T-helper 1 cell treated with Interleukin-12 subunit alpha and Interleukin-12 subunit beta and Interleukin-4 antibody, amounts not matched to agents 30 μg/mL and 1 μg/mL, for 36 hours (primary cell): ENCODE measurements at regions not wholly inside any gene's neighbourhood (a gene's known extent, or its start where the extent isn't known, plus 50 kb on each side); places are given as distances from the start of the nearest gene placed in this dataset.

ENCODE experiments used
- H3K27ac Mint-ChIP-seq: one replicate; pipeline ENCODE4 v1.8.0; 2021; ENCODE audit warnings: mild to moderate bottlenecking, mixed read lengths
- H3K27me3 Mint-ChIP-seq: one replicate; pipeline ENCODE4 v1.8.0; 2021; ENCODE audit warnings: low read depth, mixed read lengths
- H3K36me3 Mint-ChIP-seq: one replicate; pipeline ENCODE4 v1.8.0; 2021; ENCODE audit warnings: low read depth, mixed read lengths
- H3K4me1 Mint-ChIP-seq: one replicate; pipeline ENCODE4 v1.8.0; 2021; ENCODE audit warnings: low read depth, mixed read lengths
- H3K4me3 Mint-ChIP-seq: one replicate; pipeline ENCODE4 v1.8.0; 2021; ENCODE audit warnings: mild to moderate bottlenecking, moderate library complexity, mixed read lengths
- H3K9me3 Mint-ChIP-seq: one replicate; pipeline ENCODE4 v1.8.0; 2021; ENCODE audit warnings: mixed read lengths

DNA sequence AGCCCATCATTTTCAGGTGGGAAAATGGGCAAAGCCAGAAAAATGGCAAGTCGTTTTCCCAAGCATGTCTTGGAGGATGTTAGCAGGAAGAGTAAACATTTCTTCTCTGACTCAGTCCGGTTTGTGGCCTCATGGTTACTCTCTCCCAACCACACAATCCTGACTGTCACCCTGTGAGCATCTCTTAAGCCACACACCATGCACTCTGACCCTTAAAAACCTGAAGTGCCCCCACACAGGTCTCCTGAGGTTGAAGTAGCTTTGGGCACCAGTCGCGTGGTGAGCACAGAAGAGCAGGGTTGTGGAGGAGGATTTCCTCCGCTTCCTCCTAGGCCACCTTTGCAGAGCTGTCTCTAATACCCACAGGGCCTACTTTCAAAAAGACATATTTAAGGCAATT, 387.3 kb upstream of the NPVF start:
- Mint-ChIP-seq H3K36me3 (no peaks in the 10 kb centered on the region), H3K4me3 (no peak overlapping the region), H3K4me1 (peaks cover 7% of the 10 kb centered on the region), H3K27me3 (no peaks in the 10 kb centered on the region), H3K27ac (no peak overlapping the region), H3K9me3 (no peaks in the 10 kb centered on the region)

DNA sequence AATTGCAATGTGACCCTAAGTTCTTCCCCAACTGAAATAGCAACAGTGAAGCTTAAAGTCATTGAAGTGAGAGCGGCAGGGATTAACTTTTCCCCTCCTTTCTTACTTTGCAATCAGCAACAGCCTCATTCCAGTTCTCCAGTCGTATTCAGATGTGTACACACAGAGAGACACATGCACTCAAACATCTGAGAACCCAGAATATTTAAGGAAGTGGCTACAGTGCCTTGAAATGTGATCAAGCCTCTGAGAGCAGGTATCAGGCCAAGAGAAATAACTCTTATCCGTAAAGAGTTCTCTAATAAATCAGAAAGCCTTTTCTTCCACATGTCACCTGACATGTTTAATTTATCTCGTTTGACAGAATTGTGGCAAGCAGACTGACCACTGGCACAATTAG, 388.9 kb upstream of the NPVF start:
- H3K36me3 Mint-ChIP-seq: peaks cover under 1% of the 10 kb centered on the region
- no peak overlapping the region for H3K27ac Mint-ChIP-seq
- H3K27me3 Mint-ChIP-seq: no peaks in the 10 kb centered on the region
- H3K4me3 Mint-ChIP-seq: no peak overlapping the region
- no peaks in the 10 kb centered on the region for H3K9me3 Mint-ChIP-seq
- peaks cover 12% of the 10 kb centered on the region for H3K4me1 Mint-ChIP-seq

DNA sequence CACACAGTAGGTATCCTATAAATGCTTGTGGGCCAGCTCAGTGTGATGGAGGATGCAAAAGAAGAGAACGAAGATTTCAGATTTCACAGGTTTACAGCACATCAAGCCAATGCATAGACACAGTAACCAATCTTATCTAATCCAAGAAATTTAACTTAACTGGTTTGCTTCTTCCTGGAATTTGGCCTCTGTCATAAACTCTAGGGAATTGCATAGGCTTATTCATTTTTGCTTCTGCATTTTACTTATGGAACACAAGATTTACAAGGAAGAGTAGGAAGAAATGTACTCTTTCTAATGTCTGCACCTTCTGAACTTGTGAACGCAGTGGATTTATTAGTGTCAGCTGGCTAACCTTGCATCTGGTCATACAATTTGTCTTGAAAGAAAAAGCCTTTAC, 389.4 kb upstream of the NPVF start:
- H3K4me1 Mint-ChIP-seq: peaks cover 12% of the 10 kb centered on the region
- no peak overlapping the region for H3K4me3 Mint-ChIP-seq

GRCh38 chr7:25619381-25619780, 391.1 kb upstream of the NPVF start:
- Mint-ChIP-seq H3K36me3 (peaks cover 1% of the 10 kb centered on the region), H3K27me3 (no peaks in the 10 kb centered on the region), H3K9me3 (no peaks in the 10 kb centered on the region), H3K4me3 (no peak overlapping the region), H3K27ac (no peak overlapping the region), H3K4me1 (peaks cover 12% of the 10 kb centered on the region)

More for the DNA sequence above, 389.4 kb upstream of the NPVF start:
- Mint-ChIP-seq H3K27ac (no peak overlapping the region), H3K27me3 (no peaks in the 10 kb centered on the region), H3K9me3 (no peaks in the 10 kb centered on the region), H3K36me3 (peaks cover 1% of the 10 kb centered on the region)

DNA sequence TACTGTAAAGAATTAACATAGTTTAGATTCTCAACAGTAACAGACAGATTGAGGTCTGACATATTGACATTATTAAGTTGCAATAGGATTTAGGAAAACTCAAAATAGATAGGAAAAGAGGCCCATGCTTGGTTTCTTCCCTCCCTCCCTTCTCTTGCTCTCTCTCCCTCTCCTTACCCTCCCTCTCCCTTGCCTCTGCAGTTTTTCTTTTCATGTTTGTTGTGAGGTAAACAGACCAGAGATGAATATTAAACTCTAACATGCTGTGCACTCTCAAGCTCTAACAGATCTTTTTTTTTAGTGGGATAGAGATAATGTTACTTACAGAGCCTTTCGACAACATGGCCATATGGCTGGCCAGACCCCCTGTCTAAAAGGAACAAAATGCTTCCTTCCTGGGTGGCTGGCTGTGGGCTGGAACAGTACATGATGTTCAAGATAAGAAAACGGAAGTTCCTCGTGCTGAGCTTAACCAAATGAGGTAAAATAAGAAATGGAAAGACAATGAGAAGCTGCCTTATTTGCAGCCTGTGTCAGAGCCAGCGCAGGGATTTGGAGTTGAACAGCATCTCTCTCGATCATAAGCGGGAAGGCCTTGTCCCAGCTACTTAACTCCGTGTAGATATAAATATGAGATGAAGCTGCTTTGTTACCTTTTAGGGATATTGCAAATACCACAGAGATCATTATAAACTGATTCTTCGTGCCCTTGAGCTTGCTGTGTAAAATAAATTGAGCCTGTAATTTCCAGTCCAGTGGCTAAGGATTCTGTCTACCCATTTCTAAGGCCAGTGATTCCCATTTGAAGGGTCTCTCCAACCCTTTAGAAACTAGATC, 391.9 kb upstream of the NPVF start:
- Mint-ChIP-seq H3K4me1 (peaks cover 12% of the 10 kb centered on the region), H3K27me3 (peaks cover under 1% of the 10 kb centered on the region), H3K27ac (no peak overlapping the region), H3K4me3 (peak overlapping the region; percentile 47), H3K9me3 (no peaks in the 10 kb centered on the region), H3K36me3 (peaks cover 1% of the 10 kb centered on the region)

GRCh38 chr7:25621993-25622392, 393.7 kb upstream of the NPVF start:
- H3K36me3 Mint-ChIP-seq: peaks cover 1% of the 10 kb centered on the region
- no peak overlapping the region for H3K27ac Mint-ChIP-seq
- peaks cover 12% of the 10 kb centered on the region for H3K4me1 Mint-ChIP-seq
- H3K4me3 Mint-ChIP-seq: no peak overlapping the region
- H3K27me3 Mint-ChIP-seq: peaks cover 4% of the 10 kb centered on the region
- H3K9me3 Mint-ChIP-seq: no peaks in the 10 kb centered on the region

DNA sequence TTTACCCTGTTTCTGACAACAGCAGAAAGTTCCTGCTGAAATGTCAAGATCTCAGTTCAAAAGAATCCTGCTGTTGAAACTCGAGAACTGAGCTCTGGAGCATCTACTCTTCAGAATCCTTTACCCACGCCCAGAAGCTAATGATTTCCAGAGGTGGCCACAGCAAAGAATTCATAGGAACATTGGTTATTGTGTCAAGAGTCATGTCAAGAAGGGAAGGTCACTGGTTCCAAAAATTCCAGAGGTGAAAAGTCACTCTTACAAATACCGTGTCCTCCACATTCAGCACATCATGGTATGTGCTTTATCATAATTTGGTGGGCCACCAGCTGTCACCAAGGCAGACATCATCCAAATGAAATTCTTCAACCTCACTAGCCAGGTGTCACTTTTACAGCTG, 394.4 kb upstream of the NPVF start:
- Mint-ChIP-seq H3K27me3 (peaks cover 4% of the 10 kb centered on the region), H3K4me3 (no peak overlapping the region), H3K4me1 (peaks cover 12% of the 10 kb centered on the region), H3K36me3 (peaks cover 1% of the 10 kb centered on the region), H3K27ac (no peak overlapping the region), H3K9me3 (no peaks in the 10 kb centered on the region)

DNA sequence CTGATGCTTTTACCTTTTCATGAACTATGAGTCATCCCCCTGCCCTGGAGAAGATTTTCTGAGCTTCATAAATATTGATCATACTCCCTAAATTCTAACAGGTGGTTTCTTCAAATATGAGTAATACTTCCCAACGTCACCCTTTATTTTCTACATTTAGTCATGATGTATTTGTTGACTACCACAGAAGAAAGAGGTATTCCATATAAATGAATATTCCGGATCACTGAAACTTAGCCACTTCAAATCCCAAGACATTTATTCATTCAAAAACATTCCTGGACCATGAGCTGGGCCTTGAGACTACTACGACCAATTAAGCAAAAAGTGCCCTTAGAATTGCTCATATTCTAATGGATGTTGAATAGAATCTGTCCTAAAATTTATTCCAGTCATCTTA, 395.8 kb upstream of the NPVF start:
- peaks cover 1% of the 10 kb centered on the region for H3K36me3 Mint-ChIP-seq
- H3K9me3 Mint-ChIP-seq: no peaks in the 10 kb centered on the region

DNA sequence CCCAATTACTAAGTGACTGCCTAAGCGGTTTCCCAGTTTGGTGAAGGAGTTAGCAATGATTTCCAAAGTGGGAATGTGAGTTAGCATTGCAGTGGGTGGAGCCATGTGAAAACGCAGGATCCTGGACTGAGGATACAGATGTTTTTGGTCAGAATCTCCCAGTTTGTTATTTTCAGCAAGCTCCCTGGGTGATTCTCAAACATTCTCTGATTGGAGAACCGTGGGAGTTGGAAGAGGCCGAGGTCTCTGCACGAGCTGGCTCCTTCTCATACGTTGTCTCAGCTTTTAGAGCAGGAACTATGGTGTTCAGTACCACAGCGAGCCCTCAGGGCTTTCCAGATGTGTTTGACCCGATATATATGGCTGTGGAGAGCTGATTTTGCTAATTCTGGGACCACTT, 396.5 kb upstream of the NPVF start:
- H3K4me3 Mint-ChIP-seq: no peak overlapping the region
- peaks cover 4% of the 10 kb centered on the region for H3K27me3 Mint-ChIP-seq
- peaks cover 1% of the 10 kb centered on the region for H3K36me3 Mint-ChIP-seq
- no peaks in the 10 kb centered on the region for H3K9me3 Mint-ChIP-seq
- no peak overlapping the region for H3K27ac Mint-ChIP-seq
- peaks cover 12% of the 10 kb centered on the region for H3K4me1 Mint-ChIP-seq

More for the DNA sequence above, 395.8 kb upstream of the NPVF start:
- Mint-ChIP-seq H3K4me3 (no peak overlapping the region), H3K4me1 (peaks cover 12% of the 10 kb centered on the region), H3K27me3 (peaks cover 4% of the 10 kb centered on the region), H3K27ac (no peak overlapping the region)

DNA sequence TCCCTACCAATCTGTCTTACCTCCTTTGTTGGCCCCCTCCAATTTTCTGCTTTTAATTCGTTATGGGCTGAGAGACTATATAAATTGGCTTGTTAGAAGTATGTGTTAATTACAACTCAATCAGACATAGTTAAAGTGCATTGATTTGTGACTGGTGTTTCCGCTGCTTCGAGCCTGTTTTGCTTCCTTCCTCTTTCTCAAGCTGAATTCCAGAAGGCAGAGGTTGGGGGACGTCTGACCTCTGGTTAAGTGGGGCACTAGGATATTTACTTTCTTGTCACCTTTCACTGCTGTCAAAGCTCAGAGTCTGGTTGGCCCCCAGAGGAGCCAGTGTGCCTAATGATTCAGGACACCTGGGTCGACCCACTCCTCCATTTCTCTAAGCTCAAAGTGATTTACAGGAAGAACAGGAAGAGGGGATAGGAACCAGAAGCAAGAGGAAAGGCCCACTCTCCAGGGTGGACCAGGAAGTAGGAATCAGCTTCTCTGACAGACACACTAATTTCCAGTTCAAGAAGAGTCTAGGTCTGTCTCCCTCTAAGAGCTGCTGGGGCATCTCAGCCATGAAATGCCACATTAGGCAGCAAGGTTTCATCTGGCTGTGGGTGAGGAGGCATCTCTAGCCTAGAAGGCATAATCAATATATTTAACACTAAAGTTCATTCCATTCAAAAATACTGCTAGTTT, 397.2 kb upstream of the NPVF start:
- no peaks in the 10 kb centered on the region for H3K9me3 Mint-ChIP-seq
- no peak overlapping the region for H3K27ac Mint-ChIP-seq

DNA sequence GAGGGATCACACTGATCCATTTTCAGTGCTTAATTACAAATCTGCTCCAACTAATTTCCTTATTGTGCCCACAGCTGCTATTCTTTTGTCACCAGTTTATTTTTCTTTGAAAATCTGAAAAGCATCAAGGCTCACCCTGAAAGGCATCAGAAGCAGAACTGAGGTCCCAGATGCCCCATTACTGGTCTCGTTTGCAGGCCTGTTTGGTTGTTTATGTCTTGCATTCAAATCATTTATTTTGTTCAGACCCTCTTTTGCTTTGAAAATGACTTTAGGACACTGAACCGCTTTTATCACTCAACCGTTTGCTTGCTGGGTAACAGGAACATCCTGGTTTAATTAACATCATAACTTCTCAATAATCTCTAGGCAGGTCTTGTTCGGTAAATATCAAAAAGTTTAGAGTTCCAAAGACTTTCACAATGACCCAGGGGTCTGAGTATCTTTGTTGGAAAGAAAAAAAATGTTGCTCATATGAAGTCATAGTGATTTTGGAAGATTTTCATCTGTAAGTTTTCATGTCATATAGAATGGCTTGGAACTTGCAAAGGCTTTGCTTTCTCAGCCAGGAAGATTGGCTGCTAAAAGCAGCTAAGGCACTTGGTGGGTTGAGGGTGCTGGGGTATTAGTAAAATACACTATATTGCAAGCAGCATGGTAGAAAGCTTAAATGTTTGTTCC, 398.3 kb upstream of the NPVF start:
- Mint-ChIP-seq H3K4me1 (no peaks in the 10 kb centered on the region), H3K9me3 (no peaks in the 10 kb centered on the region), H3K27me3 (peaks cover 7% of the 10 kb centered on the region), H3K4me3 (no peak overlapping the region), H3K27ac (no peak overlapping the region), H3K36me3 (peaks cover 1% of the 10 kb centered on the region)

More for the DNA sequence above, 397.2 kb upstream of the NPVF start:
- Mint-ChIP-seq H3K4me1 (peaks cover 6% of the 10 kb centered on the region), H3K27me3 (peaks cover 4% of the 10 kb centered on the region), H3K36me3 (peaks cover 1% of the 10 kb centered on the region), H3K4me3 (no peak overlapping the region)

DNA sequence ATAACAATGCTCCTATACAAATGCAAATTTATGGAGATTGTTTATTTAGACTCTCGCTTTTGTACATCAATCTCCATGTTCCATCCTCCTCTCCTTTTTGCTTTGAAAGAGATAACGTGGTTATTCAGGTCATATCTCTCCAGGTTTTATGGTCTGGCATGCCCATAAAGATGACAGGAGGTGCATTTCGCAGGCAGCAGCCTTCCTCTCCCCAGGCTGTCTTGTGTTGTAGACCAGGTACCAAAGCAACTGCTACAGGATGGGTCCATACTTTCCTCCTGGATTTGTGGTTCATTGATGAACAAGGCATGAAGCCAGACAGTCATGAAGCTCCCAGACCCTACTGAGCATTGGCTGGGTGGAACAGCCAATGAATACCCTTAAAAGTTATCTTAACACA, 400.2 kb upstream of the NPVF start:
- Mint-ChIP-seq H3K27me3 (peaks cover 14% of the 10 kb centered on the region), H3K9me3 (no peaks in the 10 kb centered on the region), H3K36me3 (no peaks in the 10 kb centered on the region), H3K4me1 (no peaks in the 10 kb centered on the region), H3K4me3 (no peak overlapping the region), H3K27ac (no peak overlapping the region)

DNA sequence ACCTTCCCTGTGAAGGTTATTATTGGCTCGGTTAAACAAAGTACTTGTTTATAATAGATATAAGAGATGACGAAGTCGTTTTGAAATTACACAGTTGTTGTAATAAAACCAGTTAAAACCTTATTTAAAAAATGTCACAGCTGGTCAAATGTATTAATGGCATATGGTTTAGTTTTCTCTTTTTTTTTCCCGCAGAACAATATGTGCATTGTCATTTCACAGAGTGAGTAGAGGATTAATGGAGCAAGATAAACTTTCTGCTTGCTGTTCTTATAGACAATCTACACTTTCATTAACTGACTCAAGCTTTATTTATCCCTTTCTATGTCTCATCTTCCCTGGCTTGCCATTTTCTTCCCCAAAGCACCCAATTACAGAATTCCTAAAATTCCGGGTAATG, 404.3 kb upstream of the NPVF start:
- Mint-ChIP-seq H3K4me3 (no peak overlapping the region), H3K9me3 (no peaks in the 10 kb centered on the region), H3K36me3 (no peaks in the 10 kb centered on the region), H3K27me3 (peaks cover 10% of the 10 kb centered on the region), H3K27ac (no peak overlapping the region), H3K4me1 (no peaks in the 10 kb centered on the region)

DNA sequence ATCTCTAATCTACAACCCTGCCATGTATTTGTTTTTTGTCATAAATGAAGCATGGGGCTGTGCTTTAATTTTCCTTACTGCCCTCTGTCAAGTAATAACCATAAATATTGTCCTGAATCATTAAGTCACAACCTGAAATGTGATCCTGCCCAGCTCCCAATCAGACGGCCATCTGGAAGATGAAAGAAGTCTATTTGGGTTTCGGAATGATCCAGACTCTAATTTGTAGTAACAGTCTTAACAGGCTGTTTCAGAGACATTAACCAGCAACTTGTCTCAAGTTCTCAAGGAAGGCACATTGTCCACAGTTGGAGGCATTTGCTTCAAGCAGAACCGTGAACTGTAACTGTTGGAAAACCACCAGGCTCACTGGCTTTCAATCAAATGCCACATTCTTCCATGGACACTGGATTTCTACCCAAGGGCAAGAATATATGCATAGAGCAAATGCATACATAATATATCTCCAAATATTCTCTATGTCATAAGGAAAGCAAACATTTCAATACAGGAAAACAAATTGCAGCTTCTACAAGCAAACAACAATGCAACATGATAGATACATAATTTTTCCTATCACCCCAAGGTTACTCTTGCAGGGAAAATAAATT, 405.2 kb upstream of the NPVF start:
- H3K9me3 Mint-ChIP-seq: no peaks in the 10 kb centered on the region
- no peak overlapping the region for H3K4me3 Mint-ChIP-seq

More for the DNA sequence above, 405.2 kb upstream of the NPVF start:
- H3K4me1 Mint-ChIP-seq: no peaks in the 10 kb centered on the region
- H3K27me3 Mint-ChIP-seq: peaks cover 10% of the 10 kb centered on the region
- H3K36me3 Mint-ChIP-seq: no peaks in the 10 kb centered on the region
- H3K27ac Mint-ChIP-seq: no peak overlapping the region
